ENCODE measurements at regions not wholly inside any gene's neighbourhood (a gene's known extent, or its start where the extent isn't known, plus 50 kb on each side); places are given as distances from the start of the nearest gene placed in this dataset.
"Not testable (repeated sequence)": the region's sequence is repeated elsewhere in the genome, so short reads cannot be mapped to it uniquely, and the experiment has no call there.

- DNase-seq, result no peak
- in situ Hi-C loops (cut with MboI; ENCODE audit: low pct_unique_long_range_greater_than_20kb, low sequenced_read_pairs), result no loop called here
Observed at GRCh38 chr5:106818552-106818951, 852.2 kb downstream of the EFNA5 start.

- in situ Hi-C loops (cut with MboI; ENCODE audit: low pct_unique_long_range_greater_than_20kb, low sequenced_read_pairs), result no loop called here
- DNase-seq, result no peak
Observed at GRCh38 chr5:106814961-106815360, 855.8 kb downstream of the EFNA5 start.

DNA sequence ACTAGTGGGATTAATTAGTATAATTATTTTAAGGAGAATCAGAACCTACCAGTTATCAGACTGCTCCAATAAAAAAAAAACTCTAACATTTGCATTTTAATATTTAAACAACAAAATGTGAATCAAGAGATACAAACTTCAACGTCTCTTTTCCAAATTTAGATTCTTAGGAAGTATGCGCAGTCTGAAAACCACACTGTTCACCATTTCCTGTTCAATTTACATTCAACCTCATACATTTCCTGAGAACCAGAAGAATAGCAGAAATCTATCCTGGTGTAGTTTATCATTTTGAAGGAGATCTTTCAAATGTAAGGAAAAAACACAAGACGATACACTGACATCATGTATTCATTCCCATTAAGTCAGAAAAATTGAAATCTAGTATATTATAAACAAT lies 869.2 kb downstream of the EFNA5 start:
- DNase-seq, result peak; percentile 27
- in situ Hi-C loops (cut with MboI; ENCODE audit: low pct_unique_long_range_greater_than_20kb, low sequenced_read_pairs), result no loop called here

GRCh38 chr5:106797996-106798395 lies 872.7 kb downstream of the EFNA5 start:
- DNase-seq, result no peak
- in situ Hi-C loops (cut with MboI; ENCODE audit: low pct_unique_long_range_greater_than_20kb, low sequenced_read_pairs), result no loop called here

DNA sequence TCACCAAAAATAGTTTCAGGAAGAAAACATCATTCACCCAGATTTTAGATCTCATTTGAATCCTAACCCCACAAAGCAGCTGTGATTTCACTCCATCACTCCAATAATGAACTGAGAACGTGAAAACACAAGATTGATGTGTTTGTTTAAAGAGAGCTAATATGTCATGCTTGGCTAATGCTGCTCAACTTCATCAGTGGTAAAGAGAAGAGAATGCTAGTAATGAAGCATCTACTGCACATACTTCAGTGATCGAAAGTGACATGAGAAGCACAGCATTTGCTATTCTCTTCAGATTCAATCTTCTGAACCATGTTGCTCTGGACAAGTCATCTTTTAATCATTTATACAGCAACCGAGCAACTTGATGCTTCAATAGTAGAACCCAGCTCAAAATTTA lies 874.7 kb downstream of the EFNA5 start:
- DNase-seq, result no peak
- in situ Hi-C loops (cut with MboI; ENCODE audit: low pct_unique_long_range_greater_than_20kb, low sequenced_read_pairs), result no loop called here

GRCh38 chr5:106784846-106785245 lies 885.9 kb downstream of the EFNA5 start:
- DNase-seq, result no peak
- in situ Hi-C loops (cut with MboI; ENCODE audit: low pct_unique_long_range_greater_than_20kb, low sequenced_read_pairs), result no loop called here

- in situ Hi-C loops (cut with MboI; ENCODE audit: low pct_unique_long_range_greater_than_20kb, low sequenced_read_pairs), result no loop called here
- DNase-seq, result no peak
Observed at GRCh38 chr5:106780355-106780754, 890.4 kb downstream of the EFNA5 start.

DNA sequence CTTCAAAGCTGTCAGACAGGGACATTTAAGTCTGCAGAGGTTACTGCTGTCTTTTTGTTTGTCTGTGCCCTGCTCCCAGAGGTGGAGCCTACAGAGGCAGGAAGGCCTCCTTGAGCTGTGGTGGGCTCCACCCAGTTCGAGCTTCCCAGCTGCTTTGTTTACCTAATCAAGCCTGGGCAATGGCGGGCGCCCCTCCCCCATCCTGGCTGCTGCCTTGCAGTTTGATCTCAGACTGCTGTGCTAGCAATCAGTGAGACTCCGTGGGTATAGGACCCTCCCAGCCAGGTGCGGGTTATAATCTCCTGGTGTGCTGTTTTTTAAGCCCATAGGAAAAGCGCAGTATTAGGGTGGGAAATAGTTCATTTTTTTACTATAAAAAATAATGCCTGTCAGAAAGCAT lies 894.2 kb downstream of the EFNA5 start:
- in situ Hi-C loops (cut with MboI; ENCODE audit: low pct_unique_long_range_greater_than_20kb, low sequenced_read_pairs); DNase-seq: not testable (repeated sequence)

DNA sequence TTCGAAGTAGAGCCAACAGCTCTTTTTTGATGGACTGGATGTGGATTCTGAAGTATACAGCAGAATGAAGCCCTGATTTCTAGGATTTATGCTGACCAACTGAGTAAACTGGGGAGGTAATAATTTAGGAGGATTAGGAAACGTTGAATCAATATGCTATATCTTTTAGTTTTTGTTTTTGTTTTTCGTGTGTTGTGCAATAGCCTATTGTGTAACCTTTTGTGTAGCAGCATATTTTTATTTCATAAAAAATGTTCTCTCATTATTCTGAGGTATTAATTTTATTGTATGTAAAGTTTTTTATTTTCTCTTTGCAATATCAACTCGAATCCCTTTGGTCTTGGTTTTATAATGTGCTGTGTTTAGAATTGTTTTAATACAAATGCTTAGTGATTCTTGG lies 902.3 kb downstream of the EFNA5 start:
- in situ Hi-C loops (cut with MboI; ENCODE audit: low pct_unique_long_range_greater_than_20kb, low sequenced_read_pairs), result no loop called here
- DNase-seq, result no peak

DNA sequence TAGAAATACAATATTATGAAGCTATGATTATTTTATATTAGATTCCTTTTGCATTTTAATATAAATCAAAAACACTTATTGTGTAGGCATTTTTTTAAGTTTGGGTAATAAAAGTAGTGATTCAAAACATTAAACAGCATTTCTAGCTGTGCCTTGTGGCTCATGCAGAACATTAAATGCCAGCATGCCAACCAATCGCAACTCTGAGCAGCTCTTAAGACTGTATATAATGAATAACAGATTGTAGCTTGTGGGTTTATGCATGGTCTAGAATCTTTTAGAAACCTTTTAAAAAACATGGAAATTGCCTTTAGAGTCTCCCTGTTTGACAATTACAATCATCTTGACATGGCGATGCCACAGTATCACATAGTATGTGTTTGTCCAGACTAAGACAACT lies 903.8 kb downstream of the EFNA5 start:
- DNase-seq, result no peak
- in situ Hi-C loops (cut with MboI; ENCODE audit: low pct_unique_long_range_greater_than_20kb, low sequenced_read_pairs), result no loop called here

DNA sequence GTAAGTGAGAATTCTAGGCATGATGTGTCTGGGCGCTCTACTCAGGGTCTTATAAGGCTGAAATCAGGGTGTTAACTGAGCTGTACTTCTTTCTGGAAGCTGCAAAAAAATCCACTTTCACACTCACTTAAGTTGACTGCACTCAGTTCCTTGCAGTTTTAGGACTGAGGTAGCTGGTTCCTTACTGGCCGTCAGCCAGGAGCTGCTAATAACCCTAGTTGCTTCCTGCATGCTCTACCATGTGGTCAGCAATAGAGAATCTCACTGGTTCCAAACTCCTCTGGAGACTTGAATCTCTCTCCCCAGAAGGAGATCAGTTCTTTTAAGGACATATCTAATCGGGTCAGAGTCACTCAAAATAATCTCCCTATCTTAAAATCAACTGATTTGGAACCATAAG lies 911.2 kb downstream of the EFNA5 start:
- peak; percentile 4 for DNase-seq
- in situ Hi-C loops (cut with MboI; ENCODE audit: low pct_unique_long_range_greater_than_20kb, low sequenced_read_pairs), result no loop called here

GRCh38 chr5:106759152-106759551 lies 911.6 kb downstream of the EFNA5 start:
- in situ Hi-C loops (cut with MboI; ENCODE audit: low pct_unique_long_range_greater_than_20kb, low sequenced_read_pairs), result no loop called here
- no peak for DNase-seq

GRCh38 chr5:106757672-106758071 lies 913.1 kb downstream of the EFNA5 start:
- DNase-seq, result no peak
- in situ Hi-C loops (cut with MboI; ENCODE audit: low pct_unique_long_range_greater_than_20kb, low sequenced_read_pairs), result no loop called here

- in situ Hi-C loops (cut with MboI; ENCODE audit: low pct_unique_long_range_greater_than_20kb, low sequenced_read_pairs), result no loop called here
- DNase-seq, result no peak
Observed at GRCh38 chr5:106755789-106756188, 914.9 kb downstream of the EFNA5 start.

GRCh38 chr5:106755066-106755465 lies 915.7 kb downstream of the EFNA5 start:
- in situ Hi-C loops (cut with MboI; ENCODE audit: low pct_unique_long_range_greater_than_20kb, low sequenced_read_pairs), result no loop called here
- DNase-seq, result no peak

- DNase-seq, result no peak
- in situ Hi-C loops (cut with MboI; ENCODE audit: low pct_unique_long_range_greater_than_20kb, low sequenced_read_pairs), result no loop called here
Observed at GRCh38 chr5:106749826-106750225, 920.9 kb downstream of the EFNA5 start.

- no peak for DNase-seq
- in situ Hi-C loops (cut with MboI; ENCODE audit: low pct_unique_long_range_greater_than_20kb, low sequenced_read_pairs), result no loop called here
Observed at GRCh38 chr5:106739127-106739526, 931.6 kb downstream of the EFNA5 start.

DNA sequence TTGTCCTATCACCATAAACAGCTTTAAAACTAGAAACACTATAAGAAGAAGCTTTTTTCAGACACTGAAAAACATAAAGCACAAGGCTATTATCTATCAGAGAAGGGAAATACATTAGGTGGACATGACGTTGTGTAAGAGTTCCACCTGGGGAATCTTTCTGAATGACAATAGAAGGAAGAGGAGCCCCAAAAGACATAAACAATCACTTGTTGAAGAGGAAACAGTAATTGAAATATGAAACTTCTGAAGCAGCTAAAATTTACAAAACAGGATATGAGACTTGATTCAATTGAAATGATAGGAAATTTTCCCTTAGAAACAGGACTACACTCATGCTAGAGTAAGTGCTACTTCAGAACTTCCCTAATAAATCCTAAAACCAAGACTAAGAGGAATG lies 933.6 kb downstream of the EFNA5 start:
- in situ Hi-C loops (cut with MboI; ENCODE audit: low pct_unique_long_range_greater_than_20kb, low sequenced_read_pairs), result no loop called here
- no peak for DNase-seq

GRCh38 chr5:106732624-106733023 lies 938.1 kb downstream of the EFNA5 start:
- in situ Hi-C loops (cut with MboI; ENCODE audit: low pct_unique_long_range_greater_than_20kb, low sequenced_read_pairs), result no loop called here
- no peak for DNase-seq

DNA sequence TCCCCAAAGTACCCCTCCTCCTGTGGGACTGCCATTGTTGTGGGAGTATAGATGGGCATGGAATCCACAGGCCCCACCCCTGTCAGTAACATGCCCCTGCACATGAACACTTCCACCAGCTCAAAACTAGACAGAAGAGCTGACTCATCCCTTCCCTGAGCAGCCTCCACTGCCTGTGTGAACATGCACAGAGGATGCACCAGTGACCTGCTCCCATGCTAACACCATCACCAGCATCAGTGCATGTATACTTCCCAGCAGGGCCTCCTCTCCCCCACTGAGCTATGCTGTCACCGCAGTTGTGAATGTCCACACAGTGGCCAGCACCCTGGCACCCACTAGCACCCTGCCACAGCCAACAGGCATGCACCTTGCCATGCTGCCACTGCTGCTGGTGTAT lies 939.8 kb downstream of the EFNA5 start:
- in situ Hi-C loops (cut with MboI; ENCODE audit: low pct_unique_long_range_greater_than_20kb, low sequenced_read_pairs), result no loop called here
- no peak for DNase-seq

DNA sequence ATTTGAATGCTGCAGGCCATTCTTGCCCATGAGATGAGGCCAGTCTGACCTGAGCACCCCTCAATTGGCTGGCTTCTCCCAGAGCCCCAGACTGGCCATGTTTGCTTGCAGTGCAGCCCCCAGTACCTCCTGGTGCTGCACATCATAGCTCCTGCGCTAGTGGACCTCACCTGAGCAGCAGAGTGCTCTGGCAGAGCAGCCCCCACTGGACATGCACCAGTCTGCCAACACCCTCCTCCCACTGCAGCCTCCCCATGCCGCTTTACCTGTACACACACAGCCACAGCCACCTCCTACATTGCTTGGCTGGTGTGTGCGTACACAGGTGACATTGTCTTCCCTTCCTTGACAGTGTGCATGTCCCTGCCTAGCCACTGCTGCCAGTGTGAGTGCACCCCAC lies 940.2 kb downstream of the EFNA5 start:
- in situ Hi-C loops (cut with MboI; ENCODE audit: low pct_unique_long_range_greater_than_20kb, low sequenced_read_pairs), result no loop called here
- DNase-seq, result no peak

DNA sequence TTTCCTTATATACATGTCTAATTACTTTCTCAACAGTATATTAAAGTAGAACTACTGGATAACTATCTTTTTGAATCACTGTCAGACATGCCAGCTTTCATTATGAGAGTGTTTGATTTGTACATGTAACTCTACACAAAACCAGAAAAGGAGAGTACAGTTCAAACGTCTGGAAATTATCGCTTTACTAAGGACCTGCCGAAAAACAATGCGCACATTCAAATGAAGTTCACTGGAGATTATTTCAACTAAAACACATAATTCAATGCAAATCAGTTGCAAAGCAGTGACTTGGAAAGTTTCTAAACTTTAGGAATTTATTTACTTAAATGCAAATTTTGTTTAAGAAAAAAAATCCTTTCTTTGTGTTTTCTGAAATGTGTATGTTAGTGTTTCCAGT lies 942.5 kb downstream of the EFNA5 start:
- no peak for DNase-seq
- in situ Hi-C loops (cut with MboI; ENCODE audit: low pct_unique_long_range_greater_than_20kb, low sequenced_read_pairs), result no loop called here
